ENCODE measurements at regions not wholly inside any gene's neighbourhood (a gene's known extent, or its start where the extent isn't known, plus 50 kb on each side); places are given as distances from the start of the nearest gene placed in this dataset.

GRCh38 chr6:47380251-47380650 is 70.5 kb upstream of the TNFRSF21 start:
- no peaks in the 10 kb centered on the region for H3K36me3 ChIP-seq (ENCODE audit: control insufficient read depth in 1 of 2, insufficient read depth in 2 of 2, low read length in 2 of 2)

GRCh38 chr6:47381036-47381435 is 71.3 kb upstream of the TNFRSF21 start:
- Histone ChIP-seq H3K9me3 (ENCODE audit: control insufficient read depth in 1 of 2, low read length in 2 of 2) (no peaks in the 10 kb centered on the region), H3K27ac (ENCODE audit: low read length) (no peak overlapping the region), H3K4me3 (ENCODE audit: low read depth in 1 of 2, low read length in 2 of 2) (no peak overlapping the region), H3K36me3 (ENCODE audit: control insufficient read depth in 1 of 2, insufficient read depth in 2 of 2, low read length in 2 of 2) (no peaks in the 10 kb centered on the region), H3K4me1 (ENCODE audit: control insufficient read depth in 1 of 2, insufficient read depth in 2 of 2, low read length in 2 of 2) (no peaks in the 10 kb centered on the region), H3K27me3 (ENCODE audit: low read depth, low read length) (no peaks in the 10 kb centered on the region)

More at GRCh38 chr6:47380251-47380650, 70.5 kb upstream of the TNFRSF21 start:
- Histone ChIP-seq H3K4me1 (ENCODE audit: control insufficient read depth in 1 of 2, insufficient read depth in 2 of 2, low read length in 2 of 2) (no peaks in the 10 kb centered on the region), H3K27me3 (ENCODE audit: low read depth, low read length) (no peaks in the 10 kb centered on the region), H3K4me3 (ENCODE audit: low read depth in 1 of 2, low read length in 2 of 2) (no peak overlapping the region), H3K9me3 (ENCODE audit: control insufficient read depth in 1 of 2, low read length in 2 of 2) (no peaks in the 10 kb centered on the region), H3K27ac (ENCODE audit: low read length) (no peak overlapping the region)

GRCh38 chr6:47383360-47383759 is 73.7 kb upstream of the TNFRSF21 start:
- Histone ChIP-seq H3K4me1 (ENCODE audit: control insufficient read depth in 1 of 2, insufficient read depth in 2 of 2, low read length in 2 of 2) (no peaks in the 10 kb centered on the region), H3K27ac (ENCODE audit: low read length) (no peak overlapping the region)

GRCh38 chr6:47391675-47392074 is 82.0 kb upstream of the TNFRSF21 start:
- H3K9me3 ChIP-seq (ENCODE audit: control insufficient read depth in 1 of 2, low read length in 2 of 2): peaks cover 0 to 13% of the 10 kb centered on the region in 2 donors
- H3K4me3 ChIP-seq (ENCODE audit: low read depth in 1 of 2, low read length in 2 of 2): no peak overlapping the region
- no peaks in the 10 kb centered on the region for H3K36me3 ChIP-seq (ENCODE audit: control insufficient read depth in 1 of 2, insufficient read depth in 2 of 2, low read length in 2 of 2)
- H3K27me3 ChIP-seq (ENCODE audit: low read depth, low read length): no peaks in the 10 kb centered on the region
- no peaks in the 10 kb centered on the region for H3K4me1 ChIP-seq (ENCODE audit: control insufficient read depth in 1 of 2, insufficient read depth in 2 of 2, low read length in 2 of 2)
- H3K27ac ChIP-seq (ENCODE audit: low read length): no peak overlapping the region

More at GRCh38 chr6:47383360-47383759, 73.7 kb upstream of the TNFRSF21 start:
- Histone ChIP-seq H3K4me3 (ENCODE audit: low read depth in 1 of 2, low read length in 2 of 2) (no peak overlapping the region), H3K27me3 (ENCODE audit: low read depth, low read length) (no peaks in the 10 kb centered on the region), H3K36me3 (ENCODE audit: control insufficient read depth in 1 of 2, insufficient read depth in 2 of 2, low read length in 2 of 2) (no peaks in the 10 kb centered on the region), H3K9me3 (ENCODE audit: control insufficient read depth in 1 of 2, low read length in 2 of 2) (peaks cover 0 to 3% of the 10 kb centered on the region in 2 donors)

- no peak overlapping the region for H3K27ac ChIP-seq (ENCODE audit: low read length)
- no peaks in the 10 kb centered on the region for H3K27me3 ChIP-seq (ENCODE audit: low read depth, low read length)
- H3K4me3 ChIP-seq (ENCODE audit: low read depth in 1 of 2, low read length in 2 of 2): no peak overlapping the region
- peaks cover 0 to 10% of the 10 kb centered on the region in 2 donors for H3K9me3 ChIP-seq (ENCODE audit: control insufficient read depth in 1 of 2, low read length in 2 of 2)
- H3K36me3 ChIP-seq (ENCODE audit: control insufficient read depth in 1 of 2, insufficient read depth in 2 of 2, low read length in 2 of 2): no peaks in the 10 kb centered on the region
- H3K4me1 ChIP-seq (ENCODE audit: control insufficient read depth in 1 of 2, insufficient read depth in 2 of 2, low read length in 2 of 2): no peaks in the 10 kb centered on the region
These were observed 82.5 kb upstream of the TNFRSF21 start for GRCh38 chr6:47392251-47392650.

- no peaks in the 10 kb centered on the region for H3K36me3 ChIP-seq (ENCODE audit: control insufficient read depth in 1 of 2, insufficient read depth in 2 of 2, low read length in 2 of 2)
- H3K27ac ChIP-seq (ENCODE audit: low read length): no peak overlapping the region
- H3K27me3 ChIP-seq (ENCODE audit: low read depth, low read length): no peaks in the 10 kb centered on the region
- no peak overlapping the region for H3K4me3 ChIP-seq (ENCODE audit: low read depth in 1 of 2, low read length in 2 of 2)
- H3K9me3 ChIP-seq (ENCODE audit: control insufficient read depth in 1 of 2, low read length in 2 of 2): peaks cover 0 to 7% of the 10 kb centered on the region in 2 donors
- no peaks in the 10 kb centered on the region for H3K4me1 ChIP-seq (ENCODE audit: control insufficient read depth in 1 of 2, insufficient read depth in 2 of 2, low read length in 2 of 2)
These were observed 81.1 kb upstream of the CD2AP start for GRCh38 chr6:47396401-47397069.

GRCh38 chr6:47400581-47400980 is 77.0 kb upstream of the CD2AP start:
- no peaks in the 10 kb centered on the region for H3K4me1 ChIP-seq (ENCODE audit: control insufficient read depth in 1 of 2, insufficient read depth in 2 of 2, low read length in 2 of 2)
- H3K36me3 ChIP-seq (ENCODE audit: control insufficient read depth in 1 of 2, insufficient read depth in 2 of 2, low read length in 2 of 2): no peaks in the 10 kb centered on the region
- no peak overlapping the region for H3K4me3 ChIP-seq (ENCODE audit: low read depth in 1 of 2, low read length in 2 of 2)
- H3K27ac ChIP-seq (ENCODE audit: low read length): no peak overlapping the region
- H3K27me3 ChIP-seq (ENCODE audit: low read depth, low read length): no peaks in the 10 kb centered on the region
- H3K9me3 ChIP-seq (ENCODE audit: control insufficient read depth in 1 of 2, low read length in 2 of 2): no peaks in the 10 kb centered on the region

- Histone ChIP-seq H3K27ac (ENCODE audit: low read length) (no peak overlapping the region), H3K9me3 (ENCODE audit: control insufficient read depth in 1 of 2, low read length in 2 of 2) (no peaks in the 10 kb centered on the region), H3K4me3 (ENCODE audit: low read depth in 1 of 2, low read length in 2 of 2) (no peak overlapping the region), H3K4me1 (ENCODE audit: control insufficient read depth in 1 of 2, insufficient read depth in 2 of 2, low read length in 2 of 2) (no peaks in the 10 kb centered on the region), H3K27me3 (ENCODE audit: low read depth, low read length) (no peaks in the 10 kb centered on the region), H3K36me3 (ENCODE audit: control insufficient read depth in 1 of 2, insufficient read depth in 2 of 2, low read length in 2 of 2) (no peaks in the 10 kb centered on the region)
These were observed 75.5 kb upstream of the CD2AP start for GRCh38 chr6:47402081-47402480.

- H3K36me3 ChIP-seq (ENCODE audit: control insufficient read depth in 1 of 2, insufficient read depth in 2 of 2, low read length in 2 of 2): no peaks in the 10 kb centered on the region
- no peaks in the 10 kb centered on the region for H3K9me3 ChIP-seq (ENCODE audit: control insufficient read depth in 1 of 2, low read length in 2 of 2)
These were observed 74.5 kb upstream of the CD2AP start for GRCh38 chr6:47403056-47403455.

GRCh38 chr6:47403801-47404200 is 73.8 kb upstream of the CD2AP start:
- Histone ChIP-seq H3K27ac (ENCODE audit: low read length) (no peak overlapping the region), H3K9me3 (ENCODE audit: control insufficient read depth in 1 of 2, low read length in 2 of 2) (no peaks in the 10 kb centered on the region)

More at GRCh38 chr6:47403056-47403455, 74.5 kb upstream of the CD2AP start:
- no peak overlapping the region for H3K27ac ChIP-seq (ENCODE audit: low read length)
- H3K4me3 ChIP-seq (ENCODE audit: low read depth in 1 of 2, low read length in 2 of 2): no peak overlapping the region
- H3K27me3 ChIP-seq (ENCODE audit: low read depth, low read length): no peaks in the 10 kb centered on the region
- no peaks in the 10 kb centered on the region for H3K4me1 ChIP-seq (ENCODE audit: control insufficient read depth in 1 of 2, insufficient read depth in 2 of 2, low read length in 2 of 2)

GRCh38 chr6:47404435-47404834 is 73.2 kb upstream of the CD2AP start:
- Histone ChIP-seq H3K27me3 (ENCODE audit: low read depth, low read length) (no peaks in the 10 kb centered on the region), H3K4me3 (ENCODE audit: low read depth in 1 of 2, low read length in 2 of 2) (no peak overlapping the region), H3K4me1 (ENCODE audit: control insufficient read depth in 1 of 2, insufficient read depth in 2 of 2, low read length in 2 of 2) (no peaks in the 10 kb centered on the region), H3K9me3 (ENCODE audit: control insufficient read depth in 1 of 2, low read length in 2 of 2) (no peaks in the 10 kb centered on the region), H3K27ac (ENCODE audit: low read length) (no peak overlapping the region), H3K36me3 (ENCODE audit: control insufficient read depth in 1 of 2, insufficient read depth in 2 of 2, low read length in 2 of 2) (no peaks in the 10 kb centered on the region)

More at GRCh38 chr6:47403801-47404200, 73.8 kb upstream of the CD2AP start:
- no peak overlapping the region for H3K4me3 ChIP-seq (ENCODE audit: low read depth in 1 of 2, low read length in 2 of 2)
- H3K36me3 ChIP-seq (ENCODE audit: control insufficient read depth in 1 of 2, insufficient read depth in 2 of 2, low read length in 2 of 2): no peaks in the 10 kb centered on the region
- H3K27me3 ChIP-seq (ENCODE audit: low read depth, low read length): no peaks in the 10 kb centered on the region
- H3K4me1 ChIP-seq (ENCODE audit: control insufficient read depth in 1 of 2, insufficient read depth in 2 of 2, low read length in 2 of 2): no peaks in the 10 kb centered on the region

GRCh38 chr6:47405273-47405672 is 72.3 kb upstream of the CD2AP start:
- Histone ChIP-seq H3K27me3 (ENCODE audit: low read depth, low read length) (no peaks in the 10 kb centered on the region), H3K27ac (ENCODE audit: low read length) (no peak overlapping the region), H3K9me3 (ENCODE audit: control insufficient read depth in 1 of 2, low read length in 2 of 2) (no peaks in the 10 kb centered on the region), H3K36me3 (ENCODE audit: control insufficient read depth in 1 of 2, insufficient read depth in 2 of 2, low read length in 2 of 2) (no peaks in the 10 kb centered on the region), H3K4me3 (ENCODE audit: low read depth in 1 of 2, low read length in 2 of 2) (no peak overlapping the region), H3K4me1 (ENCODE audit: control insufficient read depth in 1 of 2, insufficient read depth in 2 of 2, low read length in 2 of 2) (no peaks in the 10 kb centered on the region)

Data from muscle layer of duodenum (tissue), 2 donors.